Caco-2 (cell line): ENCODE measurements at regions not wholly inside any gene's neighbourhood (a gene's known extent, or its start where the extent isn't known, plus 50 kb on each side); places are given as distances from the start of the nearest gene placed in this dataset.

ENCODE experiments used
- BruUV-seq: library from RNA; stranded (reverse); fragments of 400-500 nt; replicated peaks from 2 replicates; lab custom pipeline; 2021; lab: Mats Ljungman, UMichigan
- CTCF ChIA-PET: fragments of 300-600 bp; sonication (Branson Sonifier 250); formaldehyde crosslinking; loops from one replicate; lab custom pipeline; 2022; ENCODE audit warnings: antibody characterized with exemption; lab: Charles Lee
- POLR2A ChIA-PET: fragments of 300-600 bp; sonication (Branson Sonifier 250); formaldehyde crosslinking; loops from one replicate; lab custom pipeline; 2022; ENCODE audit warnings: antibody characterized with exemption; lab: Charles Lee
- DNase-seq, 2 experiments: peaks; one replicate each; pipeline versions ENCODE4 v3.0.0 to v3.0.0-alpha.2; 2020 to 2022
- H3K27me3 ChIP-seq: replicated peaks from 2 replicates; pipeline ENCODE4 v1.6.0; 2011; ENCODE audit warnings: low read length; ENCODE audit not compliant: control insufficient read depth, insufficient read depth
- H3K36me3 ChIP-seq: 2 replicates; pipeline ENCODE4 v1.5.1; 2011; ENCODE audit warnings: low read length; ENCODE audit not compliant: control insufficient read depth, insufficient read depth
- H3K4me1 ChIP-seq: fragments of 250-450 bp; sonication (Bioruptor Pico); 2 replicates; pipeline ENCODE4 v1.5.1; 2020; ENCODE audit warnings: mild to moderate bottlenecking
- H3K4me3 ChIP-seq: 2 replicates; pipeline ENCODE4 v1.5.1; 2011; ENCODE audit warnings: low read depth, mild to moderate bottlenecking, control low read depth, low read length
- H3K9me3 ChIP-seq: fragments of 250-450 bp; sonication (Bioruptor Pico); 2 replicates; pipeline ENCODE4 v1.5.1; 2020; ENCODE audit warnings: mild to moderate bottlenecking, moderate library complexity
- H3K27ac Mint-ChIP-seq: one replicate; pipeline ENCODE4 v1.8.0; 2022; ENCODE audit warnings: mixed read lengths; ENCODE audit not compliant: unreplicated experiment
- H3K27me3 Mint-ChIP-seq: one replicate; pipeline ENCODE4 v1.8.0; 2022; ENCODE audit warnings: mixed read lengths; ENCODE audit not compliant: insufficient read depth, unreplicated experiment
- H3K36me3 Mint-ChIP-seq: one replicate; pipeline ENCODE4 v1.8.0; 2022; ENCODE audit warnings: mild to moderate bottlenecking, mixed read lengths; ENCODE audit not compliant: insufficient read depth, unreplicated experiment
- H3K4me1 Mint-ChIP-seq: one replicate; pipeline ENCODE4 v1.8.0; 2022; ENCODE audit warnings: low read depth, mixed read lengths; ENCODE audit not compliant: unreplicated experiment
- H3K4me3 Mint-ChIP-seq: one replicate; pipeline ENCODE4 v1.8.0; 2022; ENCODE audit warnings: mild to moderate bottlenecking, moderate library complexity, mixed read lengths; ENCODE audit not compliant: unreplicated experiment
- H3K9me3 Mint-ChIP-seq: one replicate; pipeline ENCODE4 v1.8.0; 2022; ENCODE audit warnings: mixed read lengths; ENCODE audit not compliant: unreplicated experiment
- intact Hi-C: fragments of 100-400 bp; cut with micrococcal nuclease; formaldehyde crosslinking; loops from one replicate; pipeline ENCODE4 v1.10.0; 2022; ENCODE audit not compliant: unreplicated experiment
- TF ChIP-seq, protein P1 (sequence below), 2 experiments: fragments of 200-600 bp in 1 of 2; IDR thresholded peaks; 1 replicate in 1 of 2; 2 replicates in 1 of 2; pipeline versions ENCODE4 v1.5.1 to v1.8.0; 2011 to 2022; ENCODE audit warnings: antibody characterized with exemption in 1 of 2, control low read depth in 1 of 2, inconsistent platforms in 1 of 2, low read depth in 1 of 2, low read length in 1 of 2, mild to moderate bottlenecking in 1 of 2, moderate library complexity in 1 of 2; ENCODE audit not compliant: insufficient read depth in 1 of 2, severe bottlenecking in 1 of 2, unreplicated experiment in 1 of 2

DNA sequence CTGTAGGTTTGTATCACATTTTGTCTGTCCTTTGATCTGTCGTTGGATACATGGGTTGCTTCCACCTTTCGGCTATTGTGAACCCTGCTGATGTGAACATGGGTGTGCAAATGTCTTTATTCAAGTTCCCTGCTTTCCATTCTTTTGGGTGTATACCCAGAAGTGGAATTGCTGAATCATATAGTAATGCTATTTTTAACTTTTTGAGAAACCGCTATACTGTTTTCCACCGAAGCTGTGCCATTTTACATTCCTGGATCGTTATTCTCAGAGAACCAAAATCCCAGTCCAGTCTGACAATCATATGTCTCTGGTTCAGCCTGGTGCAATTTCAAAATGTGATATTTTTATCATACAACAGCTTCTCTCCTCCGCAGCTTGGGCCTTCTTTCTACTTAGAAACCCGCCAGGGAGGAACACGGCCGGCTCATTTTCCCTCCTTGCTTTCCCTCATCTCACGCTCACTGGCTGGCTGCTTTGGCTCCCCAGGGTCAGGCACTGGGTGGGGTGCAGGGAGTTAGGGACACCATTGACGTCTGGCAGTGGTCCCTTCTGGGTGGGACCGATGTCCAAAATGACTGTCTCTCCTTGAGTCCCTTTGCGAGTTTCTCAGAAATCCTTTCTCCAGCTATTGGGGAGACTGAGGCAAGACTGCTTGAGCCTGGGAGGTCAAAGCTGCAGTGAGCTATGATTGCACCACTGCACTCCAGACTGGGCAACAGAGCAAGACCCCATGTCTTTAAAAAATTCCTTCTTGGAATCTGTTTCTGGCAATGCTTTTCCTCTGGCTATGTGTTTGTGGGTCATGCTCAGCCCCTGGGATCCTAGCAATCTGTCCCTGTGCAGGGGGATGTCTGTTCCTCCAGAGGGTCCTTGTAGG, 73.5 kb upstream of the AKT3 start:
- Mint-ChIP-seq H3K4me3 (no peak overlapping the region), H3K27ac (no peak overlapping the region), H3K27me3 (no peaks in the 10 kb centered on the region), H3K36me3 (no peaks in the 10 kb centered on the region), H3K9me3 (peaks cover 10% of the 10 kb centered on the region), H3K4me1 (no peaks in the 10 kb centered on the region)
- H3K4me1 ChIP-seq, result peaks cover 4% of the 10 kb centered on the region; the same call in 1 of the 2 replicates
- DNase-seq, result no peak
- ChIA-PET CTCF (no interaction called here), POLR2A (no interaction called here)
- H3K9me3 ChIP-seq, result no peaks in the 10 kb centered on the region
- H3K4me3 ChIP-seq, result no peak overlapping the region
- no TSS peak for BruUV-seq
- no peaks in the 10 kb centered on the region for H3K27me3 ChIP-seq
- H3K36me3 ChIP-seq, result no peaks in the 10 kb centered on the region
- TF ChIP-seq, protein P1, sequence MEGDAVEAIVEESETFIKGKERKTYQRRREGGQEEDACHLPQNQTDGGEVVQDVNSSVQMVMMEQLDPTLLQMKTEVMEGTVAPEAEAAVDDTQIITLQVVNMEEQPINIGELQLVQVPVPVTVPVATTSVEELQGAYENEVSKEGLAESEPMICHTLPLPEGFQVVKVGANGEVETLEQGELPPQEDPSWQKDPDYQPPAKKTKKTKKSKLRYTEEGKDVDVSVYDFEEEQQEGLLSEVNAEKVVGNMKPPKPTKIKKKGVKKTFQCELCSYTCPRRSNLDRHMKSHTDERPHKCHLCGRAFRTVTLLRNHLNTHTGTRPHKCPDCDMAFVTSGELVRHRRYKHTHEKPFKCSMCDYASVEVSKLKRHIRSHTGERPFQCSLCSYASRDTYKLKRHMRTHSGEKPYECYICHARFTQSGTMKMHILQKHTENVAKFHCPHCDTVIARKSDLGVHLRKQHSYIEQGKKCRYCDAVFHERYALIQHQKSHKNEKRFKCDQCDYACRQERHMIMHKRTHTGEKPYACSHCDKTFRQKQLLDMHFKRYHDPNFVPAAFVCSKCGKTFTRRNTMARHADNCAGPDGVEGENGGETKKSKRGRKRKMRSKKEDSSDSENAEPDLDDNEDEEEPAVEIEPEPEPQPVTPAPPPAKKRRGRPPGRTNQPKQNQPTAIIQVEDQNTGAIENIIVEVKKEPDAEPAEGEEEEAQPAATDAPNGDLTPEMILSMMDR (IDR thresholded peaks at IDR 0.05; ENCODE audit: insufficient read depth in 1 of 2, low read depth in 1 of 2, low read length in 1 of 2, severe bottlenecking in 1 of 2, unreplicated experiment in 1 of 2), result no peak
- intact Hi-C loops, result no loop called here

DNA sequence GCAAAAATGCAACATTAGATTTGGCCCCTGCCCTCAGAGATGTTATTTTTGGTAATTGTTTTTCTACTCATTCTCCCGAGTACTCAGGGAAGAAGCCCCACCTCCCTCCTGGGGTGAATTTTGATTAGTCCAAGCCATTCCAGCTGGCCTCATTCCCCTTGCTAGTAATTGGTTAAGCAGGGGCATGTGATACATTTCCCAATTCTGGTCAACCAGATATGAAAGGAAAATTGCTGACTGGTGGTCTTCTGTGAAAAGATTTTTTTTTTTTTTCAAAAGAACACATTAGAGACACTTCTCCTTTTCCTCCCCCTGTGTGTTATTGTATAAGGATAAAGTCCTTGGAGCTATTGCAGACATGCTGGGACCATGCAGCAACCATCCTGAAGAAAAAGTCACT, 71.1 kb upstream of the AKT3 start:
- no peaks in the 10 kb centered on the region for H3K4me1 Mint-ChIP-seq
- ChIA-PET POLR2A (no interaction called here), CTCF (interaction anchor here (0.5 kb wide), 1 partner anchor 25 kb away, joined by 3 read pairs; no protein-coding TSS in a partner anchor)
- intact Hi-C loops, result no loop called here
- BruUV-seq, result no TSS peak
- H3K27me3 ChIP-seq, result no peaks in the 10 kb centered on the region
- peaks cover 10% of the 10 kb centered on the region for H3K9me3 Mint-ChIP-seq
- no peaks in the 10 kb centered on the region for H3K36me3 Mint-ChIP-seq
- H3K27me3 Mint-ChIP-seq, result no peaks in the 10 kb centered on the region
- H3K4me1 ChIP-seq, result no peaks in the 10 kb centered on the region
- TF ChIP-seq, protein P1 (IDR thresholded peaks at IDR 0.05; ENCODE audit: insufficient read depth in 1 of 2, low read depth in 1 of 2, low read length in 1 of 2, severe bottlenecking in 1 of 2, unreplicated experiment in 1 of 2), result no peak
- no peak overlapping the region for H3K27ac Mint-ChIP-seq
- no peak overlapping the region for H3K4me3 ChIP-seq
- no peak overlapping the region for H3K4me3 Mint-ChIP-seq
- H3K9me3 ChIP-seq, result no peaks in the 10 kb centered on the region
- no peak for DNase-seq
- no peaks in the 10 kb centered on the region for H3K36me3 ChIP-seq

DNA sequence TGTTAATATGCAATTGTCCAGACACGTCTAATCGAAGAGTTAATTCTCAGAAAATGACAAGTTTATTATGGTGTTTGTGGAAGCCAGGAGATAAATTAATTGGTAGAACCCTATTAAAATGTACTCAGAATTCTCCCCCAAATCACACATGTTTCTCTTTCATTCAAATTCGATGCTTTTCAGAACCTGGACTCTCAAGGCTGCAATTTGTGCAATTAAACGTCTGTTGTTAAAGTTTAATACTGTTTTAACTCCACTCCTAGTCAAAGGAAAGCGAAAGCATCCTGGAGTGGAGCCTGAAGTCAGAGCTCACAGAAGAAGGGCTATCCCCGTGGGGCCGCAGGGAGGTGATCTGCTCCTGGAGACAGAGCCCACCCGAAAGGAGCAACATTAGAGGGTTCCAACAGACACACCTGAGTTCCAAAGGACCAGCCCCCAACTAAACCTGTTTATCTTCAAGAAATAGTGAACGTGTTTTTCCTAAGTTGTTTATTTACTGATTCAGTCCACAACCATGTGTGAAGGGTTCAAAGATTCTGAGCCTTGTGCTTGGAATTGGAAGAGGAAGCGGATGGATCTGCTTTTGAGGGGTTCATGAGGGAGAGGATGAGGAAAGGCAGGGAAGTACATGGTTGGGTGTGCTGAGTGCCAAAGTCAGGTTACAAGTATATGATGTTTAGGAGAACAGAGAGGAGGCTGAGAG, 68.0 kb upstream of the AKT3 start:
- Mint-ChIP-seq H3K4me3 (peak overlapping the region; percentile 5), H3K27me3 (peaks cover 2% of the 10 kb centered on the region), H3K36me3 (no peaks in the 10 kb centered on the region), H3K27ac (no peak overlapping the region), H3K4me1 (no peaks in the 10 kb centered on the region), H3K9me3 (peaks cover 6% of the 10 kb centered on the region)
- Histone ChIP-seq H3K9me3 (no peaks in the 10 kb centered on the region), H3K4me3 (no peak overlapping the region), H3K36me3 (no peaks in the 10 kb centered on the region), H3K27me3 (no peaks in the 10 kb centered on the region), H3K4me1 (no peaks in the 10 kb centered on the region)
- POLR2A ChIA-PET, result no interaction called here
- no TSS peak for BruUV-seq
- TF ChIP-seq, protein P1 (IDR thresholded peaks at IDR 0.05; ENCODE audit: insufficient read depth in 1 of 2, low read depth in 1 of 2, low read length in 1 of 2, severe bottlenecking in 1 of 2, unreplicated experiment in 1 of 2), result no peak
- CTCF ChIA-PET, result no interaction called here
- DNase-seq, result no peak
- intact Hi-C loops, result no loop called here
